ENCODE measurements at regions not wholly inside any gene's neighbourhood (a gene's known extent, or its start where the extent isn't known, plus 50 kb on each side); places are given as distances from the start of the nearest gene placed in this dataset.

DNA sequence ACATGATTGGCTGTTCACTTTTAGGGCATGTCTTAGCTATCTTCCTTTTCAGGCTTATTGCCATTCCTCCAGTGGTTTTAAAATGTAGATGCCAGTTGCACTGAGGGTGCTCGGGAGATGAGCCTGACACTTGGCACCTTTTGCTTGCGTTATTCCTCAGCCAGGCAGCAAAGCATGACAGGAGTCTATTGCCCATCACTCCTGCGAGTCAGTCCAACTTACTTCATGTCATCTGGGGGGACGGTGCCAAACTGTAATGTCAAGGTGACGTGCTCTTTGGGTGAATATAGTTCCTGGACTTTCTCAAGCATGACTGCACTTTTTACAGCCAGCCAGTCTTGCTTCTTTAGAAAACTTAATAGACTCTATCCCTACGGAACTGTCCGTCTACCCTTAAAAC lies 406.0 kb upstream of the C2CD4B start:
- Mint-ChIP-seq H3K27ac (no peak overlapping the region), H3K4me3 (no peak overlapping the region), H3K9me3 (ENCODE audit: insufficient read depth) (no peaks in the 10 kb centered on the region), H3K4me1 (peaks cover 2% of the 10 kb centered on the region), H3K27me3 (peaks cover 16% of the 10 kb centered on the region)
- peaks cover 0 to 4% (median 0%) of the 10 kb centered on the region in 3 donors for H3K9me3 ChIP-seq (ENCODE audit: control extremely low read depth in 1 of 3, control insufficient read depth in 2 of 3, insufficient read depth in 1 of 3, low read length in 2 of 3)
- no peaks in the 10 kb centered on the region for H3K79me2 ChIP-seq (ENCODE audit: control insufficient read depth, insufficient read depth, low read length)
- H3K27ac ChIP-seq (ENCODE audit: low read length in 2 of 2), result no peak overlapping the region
- DNase-seq (no peak), ATAC-seq (ENCODE audit: low read depth) (no peak)
- H2AFZ ChIP-seq (ENCODE audit: insufficient read depth, low read depth, low read length, poor library complexity, severe bottlenecking), result no peak overlapping the region
- WGBS (ENCODE audit: insufficient coverage), result 91% methylated on average over 5 of the region's 7 CpGs
- CTCF ChIA-PET, result no interaction called here
- H3K36me3 ChIP-seq (replicated peaks in 1 of 2; ENCODE audit: control extremely low read depth in 1 of 2, control insufficient read depth in 1 of 2, extremely low read depth in 1 of 2, insufficient read depth in 2 of 2, low read length in 1 of 2), result no peaks in the 10 kb centered on the region
- H4K20me1 ChIP-seq (ENCODE audit: control insufficient read depth, insufficient read depth, low read length, poor library complexity, severe bottlenecking), result no peaks in the 10 kb centered on the region
- TF ChIP-seq, protein P1, sequence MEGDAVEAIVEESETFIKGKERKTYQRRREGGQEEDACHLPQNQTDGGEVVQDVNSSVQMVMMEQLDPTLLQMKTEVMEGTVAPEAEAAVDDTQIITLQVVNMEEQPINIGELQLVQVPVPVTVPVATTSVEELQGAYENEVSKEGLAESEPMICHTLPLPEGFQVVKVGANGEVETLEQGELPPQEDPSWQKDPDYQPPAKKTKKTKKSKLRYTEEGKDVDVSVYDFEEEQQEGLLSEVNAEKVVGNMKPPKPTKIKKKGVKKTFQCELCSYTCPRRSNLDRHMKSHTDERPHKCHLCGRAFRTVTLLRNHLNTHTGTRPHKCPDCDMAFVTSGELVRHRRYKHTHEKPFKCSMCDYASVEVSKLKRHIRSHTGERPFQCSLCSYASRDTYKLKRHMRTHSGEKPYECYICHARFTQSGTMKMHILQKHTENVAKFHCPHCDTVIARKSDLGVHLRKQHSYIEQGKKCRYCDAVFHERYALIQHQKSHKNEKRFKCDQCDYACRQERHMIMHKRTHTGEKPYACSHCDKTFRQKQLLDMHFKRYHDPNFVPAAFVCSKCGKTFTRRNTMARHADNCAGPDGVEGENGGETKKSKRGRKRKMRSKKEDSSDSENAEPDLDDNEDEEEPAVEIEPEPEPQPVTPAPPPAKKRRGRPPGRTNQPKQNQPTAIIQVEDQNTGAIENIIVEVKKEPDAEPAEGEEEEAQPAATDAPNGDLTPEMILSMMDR (IDR thresholded peaks at IDR 0.05), result no peak
- no peak for TF ChIP-seq EZH2 (IDR thresholded peaks at IDR 0.05; ENCODE audit: borderline replicate concordance, insufficient read depth, low read depth, low read length, poor library complexity, severe bottlenecking)
- POLR2A ChIA-PET, result no interaction called here
- H3K4me2 ChIP-seq (replicated peaks; ENCODE audit: low read depth, low read length, poor library complexity, severe bottlenecking), result no peak overlapping the region
- H3K4me1 ChIP-seq (ENCODE audit: control insufficient read depth in 2 of 2, insufficient read depth in 2 of 2, low read length in 2 of 2), result peaks cover 10 to 17% of the 10 kb centered on the region in 2 donors
- H3K9ac ChIP-seq (ENCODE audit: low read length), result no peak overlapping the region
- H3K4me3 ChIP-seq (ENCODE audit: control extremely low read depth in 1 of 5, extremely low read depth in 1 of 5, insufficient read depth in 1 of 5, low read depth in 2 of 5, low read length in 4 of 5), result no peak overlapping the region
- H3K27me3 ChIP-seq (replicated peaks in 1 of 4; ENCODE audit: control extremely low read depth in 1 of 4, control insufficient read depth in 3 of 4, insufficient read depth in 4 of 4, low read length in 3 of 4), result no peaks in the 10 kb centered on the region
- intact Hi-C loops (cut with micrococcal nuclease), result no loop called here

DNA sequence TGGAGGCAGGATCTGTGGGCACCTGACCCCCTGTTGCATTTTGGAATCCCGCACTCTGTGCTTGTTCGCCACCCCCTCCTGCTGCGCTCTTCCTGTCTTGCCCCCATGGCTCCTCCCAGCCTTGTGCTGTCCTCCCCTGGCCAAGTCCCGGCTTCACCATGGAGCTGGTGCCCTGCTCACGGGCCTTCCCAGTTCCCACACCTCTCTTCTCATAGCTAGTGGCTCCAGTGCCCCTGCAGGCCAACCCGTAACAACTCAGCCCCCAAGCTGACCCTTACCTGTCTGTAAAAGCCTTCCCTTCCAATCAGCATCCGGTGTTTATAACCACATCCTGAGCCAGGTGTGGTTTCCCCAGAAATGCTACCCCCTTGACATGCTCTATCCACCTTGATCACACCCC lies 407.7 kb upstream of the C2CD4B start:
- H3K79me2 ChIP-seq (ENCODE audit: control insufficient read depth, insufficient read depth, low read length), result no peaks in the 10 kb centered on the region
- H3K27ac ChIP-seq (ENCODE audit: low read length in 2 of 2), result no peak overlapping the region
- DNase-seq (no peak), ATAC-seq (ENCODE audit: low read depth) (no peak)
- H3K36me3 ChIP-seq (replicated peaks in 1 of 2; ENCODE audit: control extremely low read depth in 1 of 2, control insufficient read depth in 1 of 2, extremely low read depth in 1 of 2, insufficient read depth in 2 of 2, low read length in 1 of 2), result no peaks in the 10 kb centered on the region
- TF ChIP-seq, protein P1 (IDR thresholded peaks at IDR 0.05), result no peak
- TF ChIP-seq EZH2 (IDR thresholded peaks at IDR 0.05; ENCODE audit: borderline replicate concordance, insufficient read depth, low read depth, low read length, poor library complexity, severe bottlenecking), result no peak
- Mint-ChIP-seq H3K27ac (no peak overlapping the region), H3K4me1 (peaks cover 2% of the 10 kb centered on the region), H3K27me3 (peaks cover 16% of the 10 kb centered on the region), H3K4me3 (no peak overlapping the region), H3K9me3 (ENCODE audit: insufficient read depth) (no peaks in the 10 kb centered on the region)
- no peaks in the 10 kb centered on the region for H4K20me1 ChIP-seq (ENCODE audit: control insufficient read depth, insufficient read depth, low read length, poor library complexity, severe bottlenecking)
- ChIA-PET POLR2A (no interaction called here), CTCF (no interaction called here)
- no peak overlapping the region for H3K4me3 ChIP-seq (ENCODE audit: control extremely low read depth in 1 of 5, extremely low read depth in 1 of 5, insufficient read depth in 1 of 5, low read depth in 2 of 5, low read length in 4 of 5)
- H3K4me2 ChIP-seq (replicated peaks; ENCODE audit: low read depth, low read length, poor library complexity, severe bottlenecking), result no peak overlapping the region
- intact Hi-C loops (cut with micrococcal nuclease), result no loop called here
- no peaks in the 10 kb centered on the region for H3K27me3 ChIP-seq (replicated peaks in 1 of 4; ENCODE audit: control extremely low read depth in 1 of 4, control insufficient read depth in 3 of 4, insufficient read depth in 4 of 4, low read length in 3 of 4)
- H3K9ac ChIP-seq (ENCODE audit: low read length), result no peak overlapping the region
- no peak overlapping the region for H2AFZ ChIP-seq (ENCODE audit: insufficient read depth, low read depth, low read length, poor library complexity, severe bottlenecking)
- 76% methylated on average over 7 of the region's 7 CpGs for WGBS (ENCODE audit: insufficient coverage)
- H3K4me1 ChIP-seq (ENCODE audit: control insufficient read depth in 2 of 2, insufficient read depth in 2 of 2, low read length in 2 of 2), result peaks cover 10 to 17% of the 10 kb centered on the region in 2 donors
- peaks cover 0 to 4% (median 0%) of the 10 kb centered on the region in 3 donors for H3K9me3 ChIP-seq (ENCODE audit: control extremely low read depth in 1 of 3, control insufficient read depth in 2 of 3, insufficient read depth in 1 of 3, low read length in 2 of 3)

Measured in B cell (primary cell).